GM18499 (cell line): ENCODE measurements at regions not wholly inside any gene's neighbourhood (a gene's known extent, or its start where the extent isn't known, plus 50 kb on each side); places are given as distances from the start of the nearest gene placed in this dataset.
"Not testable (repeated sequence)": the region's sequence is repeated elsewhere in the genome, so short reads cannot be mapped to it uniquely, and the experiment has no call there.

ENCODE experiments used
- ATAC-seq: cut with Tn5 transposase; IDR thresholded peaks from one replicate; pipeline ENCODE4 v1.9.1; 2021; ENCODE audit warnings: moderate number of reproducible peaks; ENCODE audit not compliant: insufficient read depth, unreplicated experiment

GRCh38 chr12:4160314-4161040 lies 113.1 kb upstream of the CCND2 start:
- ATAC-seq = no peak

DNA sequence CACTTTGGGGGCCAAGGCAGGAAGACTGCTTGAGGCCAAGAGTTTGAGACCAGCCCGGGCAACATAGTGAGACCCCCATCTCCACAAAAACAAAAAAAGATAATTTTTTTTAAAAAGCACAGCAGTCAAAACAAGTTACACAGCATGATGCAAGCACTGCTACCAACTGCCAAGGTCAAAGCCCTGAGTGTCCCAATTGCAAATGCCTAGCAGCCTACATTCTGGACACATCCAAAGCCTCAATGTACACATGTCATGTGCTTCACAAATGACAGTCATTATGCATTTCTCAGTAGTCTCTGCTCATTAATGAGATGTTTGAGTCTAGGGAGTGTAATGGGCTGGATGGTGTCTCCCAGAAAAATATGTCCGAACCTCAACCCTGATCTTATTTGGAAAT lies 113.7 kb upstream of the CCND2 start:
- no peak for ATAC-seq

GRCh38 chr12:4158306-4158705 lies 115.3 kb upstream of the CCND2 start:
- ATAC-seq = no peak

GRCh38 chr12:4157122-4157521 lies 116.4 kb upstream of the CCND2 start:
- no peak for ATAC-seq

GRCh38 chr12:4156317-4156716 lies 117.2 kb upstream of the CCND2 start:
- no peak for ATAC-seq

- ATAC-seq = no peak
These were observed 118.8 kb upstream of the CCND2 start for GRCh38 chr12:4154672-4155225.

DNA sequence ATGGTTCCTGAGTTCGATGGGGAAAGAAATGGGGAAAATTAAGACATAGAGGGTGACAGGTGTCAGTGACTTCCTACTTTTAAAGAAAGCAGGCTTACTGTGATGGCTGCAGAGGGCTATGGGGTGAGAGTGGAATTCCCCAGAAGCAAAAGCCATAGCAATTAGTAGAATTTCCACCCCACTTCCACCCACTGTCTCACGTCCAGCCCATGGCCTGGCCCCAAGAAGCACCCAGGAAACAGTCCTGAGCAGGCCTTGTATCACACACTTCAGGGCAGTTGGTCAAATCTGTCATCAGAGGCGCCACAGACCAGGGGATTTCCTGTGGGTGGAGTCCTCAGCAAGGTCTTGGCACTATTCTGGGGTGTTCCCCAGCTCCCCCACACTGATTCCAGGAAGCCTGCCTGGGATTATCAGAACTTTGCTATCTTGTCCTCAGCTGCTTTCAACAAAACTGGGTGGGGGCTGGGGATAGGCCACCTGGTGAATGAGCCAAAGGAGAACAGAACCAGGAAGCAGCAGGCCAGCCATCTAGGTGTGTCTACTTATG lies 120.1 kb upstream of the CCND2 start:
- peak; percentile 40 for ATAC-seq

DNA sequence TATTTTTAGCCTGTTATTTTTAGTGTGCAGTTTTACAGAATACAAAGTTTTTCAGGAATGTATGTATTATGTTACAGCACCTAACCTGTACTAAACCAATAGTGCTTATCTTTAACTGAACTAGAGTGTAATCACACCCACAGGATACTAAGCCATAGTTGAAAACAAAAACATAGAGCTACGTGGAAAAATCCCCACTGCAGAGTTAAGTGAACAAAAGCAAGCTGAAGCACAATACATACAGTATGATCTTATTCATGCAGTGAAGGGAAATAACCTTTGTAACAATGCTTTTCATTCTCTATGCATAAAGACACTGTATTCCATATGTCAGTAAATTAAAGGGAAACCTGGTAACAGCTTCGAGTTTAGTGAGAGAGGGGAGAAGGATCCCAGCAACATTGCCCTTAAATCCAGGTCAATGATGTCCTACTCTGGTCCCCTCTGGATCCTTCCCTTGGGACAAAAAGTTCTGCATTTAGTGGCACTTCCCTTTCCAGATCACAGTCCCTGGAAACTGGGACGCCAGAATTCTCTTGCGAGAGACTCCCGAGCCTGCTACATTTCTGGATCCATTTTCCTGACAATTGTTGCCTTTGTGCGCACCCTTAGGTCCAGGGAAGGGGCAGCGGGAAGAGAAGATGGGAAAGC lies 121.3 kb upstream of the CCND2 start:
- no peak for ATAC-seq

DNA sequence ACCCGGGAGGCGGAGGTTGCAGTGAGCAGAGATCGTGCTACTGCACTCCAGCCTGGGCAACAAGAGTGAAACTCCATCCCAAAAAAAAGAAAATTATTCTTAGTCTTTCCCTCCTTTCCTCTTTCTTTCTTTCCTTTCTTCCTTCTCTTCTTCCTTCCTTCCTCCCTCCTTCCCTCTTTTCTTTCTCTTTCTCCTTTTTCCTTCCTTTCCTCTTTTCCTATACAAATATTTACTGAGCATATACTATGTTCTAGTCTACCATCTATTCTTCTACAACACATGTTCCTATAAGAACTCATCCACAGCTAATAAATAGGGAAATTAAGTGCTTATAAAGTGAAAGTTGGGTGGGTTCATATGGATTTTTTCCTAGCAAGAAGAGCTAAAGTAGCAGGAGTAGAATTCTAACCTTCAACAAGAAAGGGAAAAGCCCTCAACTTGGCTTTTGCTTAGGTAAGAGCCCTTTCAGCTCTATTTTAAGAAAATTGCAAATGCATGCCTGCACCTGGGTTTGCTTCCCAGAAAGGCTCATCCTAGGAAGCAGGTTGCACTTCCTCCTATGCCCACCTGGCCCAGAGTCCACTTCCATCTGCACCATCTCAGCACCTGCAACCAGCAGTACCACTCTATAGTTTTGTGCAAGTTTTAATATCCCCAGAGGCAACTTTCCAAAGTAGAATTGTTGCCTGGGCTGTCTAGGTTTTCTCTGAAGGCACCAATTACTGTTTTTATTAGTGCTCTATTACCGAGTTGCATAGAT lies 122.0 kb upstream of the CCND2 start:
- ATAC-seq = no peak

DNA sequence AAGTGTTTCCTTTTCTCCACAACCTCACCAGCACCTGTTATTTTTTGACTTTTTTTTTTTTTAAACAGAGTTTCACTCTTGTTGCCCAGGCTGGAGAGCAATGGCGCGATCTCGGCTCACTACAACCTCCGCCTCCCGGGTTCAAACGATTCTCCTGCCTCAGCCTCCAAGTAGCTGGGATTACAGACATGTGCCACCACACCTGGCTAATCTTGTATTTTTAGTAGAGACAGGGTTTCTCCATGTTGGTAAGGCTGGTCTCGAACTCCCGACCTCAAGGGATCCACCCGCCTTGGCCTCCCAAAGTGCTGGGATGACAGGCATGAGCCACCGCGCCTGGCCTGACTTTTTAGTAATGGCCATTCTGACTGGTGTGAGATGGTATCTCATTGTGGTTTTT lies 123.2 kb upstream of the CCND2 start:
- ATAC-seq = not testable (repeated sequence)

DNA sequence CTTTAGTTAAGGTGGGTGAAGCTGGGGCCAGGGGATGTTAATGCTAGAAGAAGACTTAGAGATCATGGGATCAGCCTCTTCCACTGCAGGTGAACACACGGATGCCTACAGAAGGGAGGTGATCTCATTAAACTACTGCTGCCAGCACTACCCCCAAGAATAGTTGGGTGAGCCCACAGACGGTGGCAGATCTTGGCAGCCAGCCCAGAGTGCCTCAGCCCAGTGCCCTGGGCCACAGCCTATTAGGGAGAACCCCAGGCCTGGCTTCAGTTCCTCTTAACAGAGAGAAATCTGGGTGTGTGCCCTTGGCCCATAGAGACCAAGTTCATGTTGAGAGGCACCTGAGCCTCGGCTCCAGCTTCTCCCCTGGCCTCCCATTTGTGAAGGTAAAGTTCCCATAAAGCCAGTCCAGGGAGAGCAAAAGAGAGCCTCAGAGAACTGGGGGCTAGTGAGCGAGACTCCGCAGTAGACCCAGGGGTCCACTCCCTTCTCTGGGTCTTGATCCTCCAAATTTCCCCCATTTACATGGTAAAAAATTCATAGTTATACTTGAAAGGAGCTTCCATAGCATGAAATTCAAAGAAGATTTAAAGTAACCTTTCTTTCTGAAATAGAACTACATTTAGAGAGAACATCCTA lies 125.0 kb upstream of the CCND2 start:
- ATAC-seq = peak; percentile 34

- no peak for ATAC-seq
These were observed 126.5 kb upstream of the CCND2 start for GRCh38 chr12:4147031-4147481.

GRCh38 chr12:4145990-4146859 lies 127.3 kb upstream of the CCND2 start:
- ATAC-seq = no peak

GRCh38 chr12:4144676-4145075 lies 128.9 kb upstream of the CCND2 start:
- ATAC-seq = no peak

- no peak for ATAC-seq
These were observed 129.7 kb upstream of the CCND2 start for GRCh38 chr12:4143896-4144295.

DNA sequence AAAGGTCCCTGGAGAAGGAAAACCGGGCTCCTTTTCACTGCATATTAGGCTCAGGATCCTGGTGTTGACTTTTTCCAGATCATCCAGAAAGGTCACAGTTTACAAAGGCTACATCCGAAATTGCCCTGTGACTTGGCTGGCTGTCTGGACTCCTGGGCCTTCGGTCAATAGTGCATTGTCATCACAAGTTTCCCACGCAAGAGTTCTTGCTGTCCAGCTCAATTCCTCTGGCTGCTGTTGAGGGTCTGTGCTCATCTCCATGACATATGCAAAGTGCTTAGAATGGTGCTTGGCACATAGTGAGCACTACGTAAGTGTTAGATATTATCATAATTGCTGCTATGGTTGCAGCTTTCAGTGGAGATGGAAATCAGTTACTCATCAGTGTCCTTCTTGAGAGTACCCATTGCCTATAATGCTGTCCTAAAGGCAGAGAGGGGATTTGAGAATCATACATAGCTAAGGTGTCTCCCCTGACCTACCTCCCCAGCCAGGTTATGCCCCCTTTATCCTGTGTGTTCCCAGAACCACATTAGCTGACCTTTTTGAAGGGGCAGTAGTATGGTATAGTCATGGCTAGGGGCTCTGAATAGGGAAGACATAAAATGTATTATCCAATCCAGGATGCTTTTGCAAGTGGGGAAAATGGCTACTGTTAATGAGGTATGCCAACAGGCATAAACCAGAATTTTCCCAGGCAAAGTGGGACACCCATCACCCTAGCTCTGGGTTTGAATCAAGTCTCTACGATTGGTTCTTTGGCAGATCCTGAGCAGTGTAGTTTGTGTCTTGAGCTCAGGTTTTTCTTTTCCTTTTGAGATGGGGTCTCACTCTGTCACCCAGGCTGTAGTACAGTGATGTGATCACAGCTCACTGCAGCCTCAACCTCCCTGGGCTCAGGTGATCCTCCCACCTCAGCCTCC lies 132.0 kb upstream of the CCND2 start:
- no peak for ATAC-seq

DNA sequence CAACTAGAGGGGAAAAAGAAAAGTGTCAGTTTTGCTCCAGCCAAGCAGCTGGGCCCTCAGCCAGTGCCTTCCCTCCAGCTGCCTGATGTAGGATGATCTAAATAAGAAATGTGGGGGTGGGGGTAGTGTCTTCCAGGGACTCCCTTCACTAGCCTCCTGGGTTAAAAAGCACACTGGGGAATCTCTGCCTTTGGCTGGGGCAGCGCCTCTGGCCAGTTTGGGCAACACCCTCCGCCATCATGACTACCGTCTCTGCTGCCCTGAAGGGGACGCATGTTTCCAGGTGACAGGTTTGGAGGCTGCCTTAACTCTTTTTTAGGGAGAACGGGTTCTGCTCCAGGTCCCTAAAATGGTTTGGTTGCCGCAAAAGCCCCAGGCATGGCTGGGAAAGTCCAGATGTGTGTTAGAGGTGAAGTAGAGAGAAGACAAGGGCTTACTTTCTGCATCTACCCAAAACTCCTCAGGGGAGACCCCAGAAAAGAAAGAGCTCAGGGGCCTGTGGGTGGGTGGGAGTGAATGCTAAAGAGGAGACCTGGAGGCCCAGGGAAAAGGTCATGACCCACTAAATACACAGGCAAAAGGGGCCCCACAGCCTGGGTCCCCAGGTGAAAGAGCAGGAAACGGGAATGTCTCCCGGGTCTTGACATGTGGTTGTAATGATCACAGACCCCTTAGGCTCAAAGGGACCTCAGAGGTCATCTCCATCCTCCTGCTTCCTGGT lies 132.8 kb upstream of the CCND2 start:
- ATAC-seq = no peak

- ATAC-seq = no peak
These were observed 134.4 kb upstream of the CCND2 start for GRCh38 chr12:4139191-4139590.
